IMR-90 (cell line): ENCODE measurements at regions not wholly inside any gene's neighbourhood (a gene's known extent, or its start where the extent isn't known, plus 50 kb on each side); places are given as distances from the start of the nearest gene placed in this dataset.

ENCODE experiments used
- ATAC-seq: fragments of 200-7000 bp; cut with Tn5 transposase; 2 replicates; pipeline ENCODE4 v1.9.1; 2020; ENCODE audit warnings: low read depth, mild to moderate bottlenecking, moderate library complexity
- BruUV-seq: library from RNA; stranded (reverse); fragments of 400-500 nt; replicated peaks from 2 replicates; lab custom pipeline; 2021; lab: Mats Ljungman, UMichigan
- CTCF ChIA-PET: fragments of 300-600 bp; formaldehyde crosslinking; extraction: SDS; loops from one replicate; lab custom pipeline; 2021; ENCODE audit warnings: antibody characterized with exemption; lab: Yijun Ruan, JAX
- POLR2A ChIA-PET: fragments of 300-600 bp; sonication (Branson Sonifier 250); formaldehyde crosslinking; loops from one replicate; lab custom pipeline; 2022; ENCODE audit warnings: antibody characterized with exemption; ENCODE audit not compliant: unreplicated experiment; lab: Charles Lee
- DNase-seq: peaks from one replicate; pipeline ENCODE4 v3.0.0; 2013
- H2AFZ ChIP-seq: replicated peaks from 2 replicates; pipeline ENCODE3; 2013; ENCODE audit warnings: low read length, mild to moderate bottlenecking; ENCODE audit not compliant: poor library complexity
- H2AK5ac ChIP-seq: 2 replicates; pipeline ENCODE4 v1.6.1; 2013; ENCODE audit warnings: low read depth, low read length, inconsistent platforms
- H2AK9ac ChIP-seq: replicated peaks from 2 replicates; pipeline ENCODE3; 2013; ENCODE audit warnings: mild to moderate bottlenecking, low read depth, low read length, moderate library complexity; ENCODE audit not compliant: poor library complexity
- H2BK120ac ChIP-seq: 2 replicates; pipeline ENCODE4 v1.6.1; 2013; ENCODE audit warnings: low read depth, low read length, inconsistent platforms
- H2BK15ac ChIP-seq: 3 replicates; pipeline ENCODE4 v1.6.1; 2013; ENCODE audit warnings: low read depth, low read length, inconsistent platforms
- H2BK20ac ChIP-seq: 2 replicates; pipeline ENCODE4 v1.6.1; 2013; ENCODE audit warnings: low read depth, mild to moderate bottlenecking, inconsistent platforms, low read length, moderate library complexity
- H2BK5ac ChIP-seq: 2 replicates; pipeline ENCODE4 v1.6.1; 2013; ENCODE audit warnings: mild to moderate bottlenecking, low read depth, low read length, inconsistent platforms; ENCODE audit not compliant: poor library complexity, severe bottlenecking
- H3K14ac ChIP-seq: replicated peaks from 2 replicates; pipeline ENCODE4 v1.6.1; 2013; ENCODE audit warnings: low read depth, low read length, inconsistent platforms
- H3K18ac ChIP-seq: 2 replicates; pipeline ENCODE4 v1.6.1; 2013; ENCODE audit warnings: low read depth, low read length, control low read depth
- H3K23ac ChIP-seq: 2 replicates; pipeline ENCODE4 v1.6.1; 2013; ENCODE audit warnings: low read depth, low read length, inconsistent platforms
- H3K27ac ChIP-seq: 2 replicates; pipeline ENCODE4 v1.5.1; 2013; ENCODE audit warnings: mild to moderate bottlenecking, control low read depth, low read length; ENCODE audit not compliant: insufficient read depth
- H3K27me3 ChIP-seq: 2 replicates; pipeline ENCODE4 v1.6.1; 2013; ENCODE audit warnings: low read length; ENCODE audit not compliant: control insufficient read depth, insufficient read depth
- H3K36me3 ChIP-seq: 2 replicates; pipeline ENCODE4 v1.6.1; 2013; ENCODE audit warnings: low read length, mixed read lengths; ENCODE audit not compliant: control insufficient read depth, insufficient read depth
- H3K4ac ChIP-seq: 2 replicates; pipeline ENCODE4 v1.6.1; 2013; ENCODE audit warnings: low read depth, low read length, inconsistent platforms
- H3K4me1 ChIP-seq: 2 replicates; pipeline ENCODE4 v1.6.1; 2013; ENCODE audit warnings: low read length, mixed read lengths; ENCODE audit not compliant: control insufficient read depth, insufficient read depth
- H3K4me2 ChIP-seq: 2 replicates; pipeline ENCODE4 v1.6.1; 2013; ENCODE audit warnings: low read depth, mild to moderate bottlenecking, control low read depth, low read length, moderate library complexity
- H3K4me3 ChIP-seq: 2 replicates; pipeline ENCODE4 v1.5.1; 2013; ENCODE audit warnings: low read depth, mild to moderate bottlenecking, control low read depth, low read length, moderate library complexity; ENCODE audit not compliant: insufficient read depth
- H3K56ac ChIP-seq: 2 replicates; pipeline ENCODE4 v1.6.1; 2013; ENCODE audit warnings: low read length, inconsistent platforms; ENCODE audit not compliant: insufficient read depth; ENCODE audit errors: extremely low read depth
- H3K79me1 ChIP-seq, 2 experiments: 2 replicates each; pipeline ENCODE4 v1.6.1; 2013; ENCODE audit warnings: low read length in 2 of 2, inconsistent platforms in 1 of 2, low read depth in 1 of 2
- H3K9ac ChIP-seq: 2 replicates; pipeline ENCODE4 v1.6.1; 2013; ENCODE audit warnings: low read depth, low read length, control low read depth
- H3K9me1 ChIP-seq: 2 replicates; pipeline ENCODE4 v1.6.1; 2013; ENCODE audit warnings: low read length, inconsistent platforms; ENCODE audit not compliant: insufficient read depth
- H3K9me3 ChIP-seq: 2 replicates; pipeline ENCODE4 v1.6.1; 2013; ENCODE audit warnings: low read length; ENCODE audit not compliant: control insufficient read depth, insufficient read depth
- H4K20me1 ChIP-seq: 2 replicates; pipeline ENCODE4 v1.6.1; 2013; ENCODE audit warnings: low read length, inconsistent platforms; ENCODE audit not compliant: insufficient read depth
- H4K5ac ChIP-seq: 2 replicates; pipeline ENCODE4 v1.6.1; 2013; ENCODE audit warnings: mild to moderate bottlenecking, low read depth, low read length, control low read depth
- H4K8ac ChIP-seq, 2 experiments: 2 replicates each; pipeline ENCODE4 v1.6.1; 2013; ENCODE audit warnings: low read depth in 2 of 2, low read length in 2 of 2, control low read depth in 1 of 2, inconsistent platforms in 1 of 2
- H4K91ac ChIP-seq: 2 replicates; pipeline ENCODE4 v1.6.1; 2013; ENCODE audit warnings: low read depth, low read length, inconsistent platforms; ENCODE audit not compliant: insufficient read depth
- CEBPB ChIP-seq: IDR thresholded peaks from 2 replicates; pipeline ENCODE4 v1.6.1; 2012; ENCODE audit warnings: low read depth, low read length, improper control_type of control experiment
- FOS ChIP-seq: fragments of 150-350 bp; IDR thresholded peaks from 2 replicates; pipeline ENCODE4 v1.6.1; 2016; ENCODE audit warnings: low read depth, low read length
- MAFK ChIP-seq: IDR thresholded peaks from 2 replicates; pipeline ENCODE4 v1.6.1; 2012; ENCODE audit warnings: low read depth, low read length, improper control_type of control experiment
- MXI1 ChIP-seq: IDR thresholded peaks from 2 replicates; pipeline ENCODE4 v1.6.1; 2012; ENCODE audit warnings: low read depth, mild to moderate bottlenecking, low read length, moderate library complexity, borderline replicate concordance
- NFE2L2 ChIP-seq: fragments of 150-350 bp; IDR thresholded peaks from 2 replicates; pipeline ENCODE4 v1.6.1; 2016; ENCODE audit warnings: low read depth, mild to moderate bottlenecking, low read length
- POLR2A ChIP-seq: IDR thresholded peaks from 2 replicates; pipeline ENCODE4 v1.6.1; 2012; ENCODE audit warnings: mild to moderate bottlenecking, low read depth, low read length
- WGBS, 2 experiments: methylation state at CpG; one replicate each; pipeline versions ENCODE4 v1.1.5 to v1.1.7; 2013; ENCODE audit warnings: missing lambda C conversion rate in 2 of 2; ENCODE audit not compliant: insufficient read length in 1 of 2; ENCODE audit errors: extremely low coverage in 2 of 2; 5-methylcytosine and 5-hydroxymethylcytosine counted together
- dilution Hi-C: fragments of 300-500 bp; cut with HindIII; formaldehyde crosslinking; loops from one replicate; pipeline ENCODE4 v1.14.3; 2018; ENCODE audit warnings: low sequenced_read_pairs; ENCODE audit not compliant: unreplicated experiment
- in situ Hi-C: fragments of 300-500 bp; cut with MboI; formaldehyde crosslinking; loops from 3 replicates; pipeline ENCODE4 v1.14.3; 2019; ENCODE audit warnings: low sequenced_read_pairs, inconsistent platforms, mixed read lengths
- intact Hi-C: fragments of 100-400 bp; cut with micrococcal nuclease; formaldehyde crosslinking; loops from 2 replicates; pipeline ENCODE4 v1.10.0; 2022
- TF ChIP-seq, protein P1 (sequence below): fragments of 150-350 bp; IDR thresholded peaks from 2 replicates; pipeline ENCODE4 v1.6.1; 2017; ENCODE audit warnings: mild to moderate bottlenecking, antibody characterized with exemption, low read length, low read depth
- TF ChIP-seq, protein P2 (sequence below): conservative IDR thresholded peaks from 2 replicates; pipeline ENCODE4 v1.5.1; 2012; ENCODE audit warnings: mild to moderate bottlenecking, low read depth, low read length, improper control_type of control experiment
- TF ChIP-seq, protein P3 (sequence below): fragments of 150-350 bp; IDR thresholded peaks from 2 replicates; pipeline ENCODE4 v1.6.1; 2016; ENCODE audit warnings: low read depth, mild to moderate bottlenecking, low read length, moderate library complexity, borderline replicate concordance

DNA sequence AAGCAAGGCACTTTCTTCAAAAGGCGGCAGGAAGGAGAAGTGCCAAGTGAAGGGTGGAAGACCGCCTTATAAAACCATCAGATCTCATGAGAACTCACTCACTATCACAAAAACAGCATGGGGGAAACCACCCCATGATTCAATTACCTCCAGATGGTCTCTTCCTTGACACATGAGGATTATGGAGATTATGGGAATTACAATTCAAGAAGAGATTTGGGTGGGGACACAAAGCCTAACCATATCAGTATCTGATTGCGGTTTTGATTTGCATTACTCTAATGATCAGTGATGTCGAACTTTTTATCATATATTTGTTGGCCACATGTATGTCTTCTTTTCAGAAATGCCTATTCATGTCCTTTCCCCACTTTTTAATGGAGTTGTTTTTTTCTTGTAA, 549.3 kb upstream of the IL12A start:
- Histone ChIP-seq H3K56ac (no peak overlapping the region), H2AFZ (no peak overlapping the region), H3K18ac (no peak overlapping the region), H3K4me2 (no peak overlapping the region), H3K27ac (no peak overlapping the region), H3K9me3 (no peaks in the 10 kb centered on the region), H3K4ac (no peak overlapping the region), H3K4me3 (no peak overlapping the region), H2BK5ac (no peak overlapping the region), H3K9me1 (no peaks in the 10 kb centered on the region), H4K91ac (no peak overlapping the region), H2BK20ac (no peak overlapping the region), H3K23ac (no peak overlapping the region), H3K4me1 (no peaks in the 10 kb centered on the region), H3K79me1 (no peaks in the 10 kb centered on the region), H2BK120ac (no peak overlapping the region), H4K8ac (no peak overlapping the region), H3K14ac (no peak overlapping the region), H4K20me1 (no peaks in the 10 kb centered on the region), H3K36me3 (no peaks in the 10 kb centered on the region), H2AK5ac (no peak overlapping the region), H3K27me3 (peaks cover 5% of the 10 kb centered on the region), H3K9ac (no peak overlapping the region), H2BK15ac (no peak overlapping the region), H2AK9ac (no peak overlapping the region), H4K5ac (no peak overlapping the region)
- no CpG with 5 or more reads among the region's 4 CpGs for WGBS, 2 experiments
- dilution Hi-C loops, result no loop called here
- no peak for DNase-seq
- no TSS peak for BruUV-seq
- ChIA-PET POLR2A (interaction anchor here (0.6 kb wide), 1 partner anchor 182 kb away, joined by 8 read pairs; no protein-coding TSS in a partner anchor), CTCF (interaction anchor here (0.6 kb wide), 1 partner anchor 10 kb away, joined by 4 read pairs; no protein-coding TSS in a partner anchor)
- intact Hi-C loops, result no loop called here
- TF ChIP-seq NFE2L2 (no peak), POLR2A (no peak), FOS (no peak), CEBPB (no peak), MAFK (no peak), MXI1 (no peak)
- TF ChIP-seq, protein P1, sequence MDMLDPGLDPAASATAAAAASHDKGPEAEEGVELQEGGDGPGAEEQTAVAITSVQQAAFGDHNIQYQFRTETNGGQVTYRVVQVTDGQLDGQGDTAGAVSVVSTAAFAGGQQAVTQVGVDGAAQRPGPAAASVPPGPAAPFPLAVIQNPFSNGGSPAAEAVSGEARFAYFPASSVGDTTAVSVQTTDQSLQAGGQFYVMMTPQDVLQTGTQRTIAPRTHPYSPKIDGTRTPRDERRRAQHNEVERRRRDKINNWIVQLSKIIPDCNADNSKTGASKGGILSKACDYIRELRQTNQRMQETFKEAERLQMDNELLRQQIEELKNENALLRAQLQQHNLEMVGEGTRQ, result no peak
- TF ChIP-seq, protein P2, sequence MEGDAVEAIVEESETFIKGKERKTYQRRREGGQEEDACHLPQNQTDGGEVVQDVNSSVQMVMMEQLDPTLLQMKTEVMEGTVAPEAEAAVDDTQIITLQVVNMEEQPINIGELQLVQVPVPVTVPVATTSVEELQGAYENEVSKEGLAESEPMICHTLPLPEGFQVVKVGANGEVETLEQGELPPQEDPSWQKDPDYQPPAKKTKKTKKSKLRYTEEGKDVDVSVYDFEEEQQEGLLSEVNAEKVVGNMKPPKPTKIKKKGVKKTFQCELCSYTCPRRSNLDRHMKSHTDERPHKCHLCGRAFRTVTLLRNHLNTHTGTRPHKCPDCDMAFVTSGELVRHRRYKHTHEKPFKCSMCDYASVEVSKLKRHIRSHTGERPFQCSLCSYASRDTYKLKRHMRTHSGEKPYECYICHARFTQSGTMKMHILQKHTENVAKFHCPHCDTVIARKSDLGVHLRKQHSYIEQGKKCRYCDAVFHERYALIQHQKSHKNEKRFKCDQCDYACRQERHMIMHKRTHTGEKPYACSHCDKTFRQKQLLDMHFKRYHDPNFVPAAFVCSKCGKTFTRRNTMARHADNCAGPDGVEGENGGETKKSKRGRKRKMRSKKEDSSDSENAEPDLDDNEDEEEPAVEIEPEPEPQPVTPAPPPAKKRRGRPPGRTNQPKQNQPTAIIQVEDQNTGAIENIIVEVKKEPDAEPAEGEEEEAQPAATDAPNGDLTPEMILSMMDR, result no peak
- TF ChIP-seq, protein P3, sequence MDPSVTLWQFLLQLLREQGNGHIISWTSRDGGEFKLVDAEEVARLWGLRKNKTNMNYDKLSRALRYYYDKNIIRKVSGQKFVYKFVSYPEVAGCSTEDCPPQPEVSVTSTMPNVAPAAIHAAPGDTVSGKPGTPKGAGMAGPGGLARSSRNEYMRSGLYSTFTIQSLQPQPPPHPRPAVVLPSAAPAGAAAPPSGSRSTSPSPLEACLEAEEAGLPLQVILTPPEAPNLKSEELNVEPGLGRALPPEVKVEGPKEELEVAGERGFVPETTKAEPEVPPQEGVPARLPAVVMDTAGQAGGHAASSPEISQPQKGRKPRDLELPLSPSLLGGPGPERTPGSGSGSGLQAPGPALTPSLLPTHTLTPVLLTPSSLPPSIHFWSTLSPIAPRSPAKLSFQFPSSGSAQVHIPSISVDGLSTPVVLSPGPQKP, result no peak
- in situ Hi-C loops, result no loop called here
- ATAC-seq, result no peak
